CD4-positive, alpha-beta T cell treated with Interleukin-17A for 4 hours (primary cell): ENCODE measurements at regions not wholly inside any gene's neighbourhood (a gene's known extent, or its start where the extent isn't known, plus 50 kb on each side); places are given as distances from the start of the nearest gene placed in this dataset.
"Not testable (repeated sequence)": the region's sequence is repeated elsewhere in the genome, so short reads cannot be mapped to it uniquely, and the experiment has no call there.

Source experiments
- DNase-seq: peaks from one replicate; pipeline ENCODE4 v3.0.0-alpha.2; 2020; ENCODE audit warnings: mixed read lengths

DNA sequence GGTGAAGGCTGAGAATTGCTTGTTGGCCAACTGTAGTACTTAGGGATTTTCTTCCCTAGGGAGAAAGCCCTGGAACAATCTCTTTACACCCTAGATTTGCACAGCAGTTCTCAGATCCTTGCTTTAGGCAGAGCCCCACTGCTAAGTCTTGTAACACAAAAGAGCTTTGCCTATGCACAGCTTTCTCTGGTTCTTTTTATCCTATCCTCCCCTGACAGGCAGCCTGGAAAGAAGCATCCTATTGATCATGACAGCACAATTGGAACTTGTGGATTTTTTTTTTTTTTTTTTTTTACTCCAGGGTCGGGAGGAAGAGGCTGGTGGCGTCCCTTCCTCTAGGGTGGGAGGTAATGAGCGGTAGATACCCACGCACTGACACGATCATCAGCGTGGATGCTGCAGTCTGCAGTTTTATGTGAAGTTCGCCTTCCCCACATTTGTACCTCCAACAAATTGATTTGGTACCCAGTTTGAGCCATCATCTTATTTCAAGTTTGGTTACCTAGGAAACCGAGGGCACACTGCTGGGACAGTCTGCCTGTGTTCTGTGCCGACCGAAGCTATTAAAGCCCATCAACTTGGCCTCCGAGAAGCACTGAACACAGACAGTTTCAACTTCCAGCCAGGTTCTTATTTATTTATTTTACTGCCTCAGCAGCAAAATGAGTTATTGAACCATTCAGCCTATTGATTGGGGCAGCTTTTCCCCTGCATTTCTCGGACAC lies 110.1 kb downstream of the NRN1 start:
- DNase-seq: no peak

DNA sequence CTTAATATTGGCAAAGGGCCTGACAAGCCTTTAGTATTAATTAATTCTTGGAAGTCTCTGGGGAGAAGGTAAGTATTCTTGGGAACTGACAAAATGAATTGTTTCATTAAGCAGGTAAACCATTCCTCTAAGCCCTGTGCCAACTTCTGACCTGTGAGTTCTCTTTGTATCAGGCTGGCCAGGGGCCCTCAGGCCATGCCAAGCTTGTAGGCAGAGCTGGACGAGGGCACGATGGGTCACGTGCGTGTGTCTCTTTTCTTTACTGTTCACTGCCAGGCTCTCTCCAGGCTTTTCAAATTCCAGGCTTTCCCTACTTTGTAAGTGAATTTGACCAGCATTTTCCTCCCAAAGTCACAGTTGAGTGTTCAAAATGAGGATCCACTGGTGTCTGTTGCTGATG lies 112.4 kb downstream of the NRN1 start:
- no peak for DNase-seq

DNA sequence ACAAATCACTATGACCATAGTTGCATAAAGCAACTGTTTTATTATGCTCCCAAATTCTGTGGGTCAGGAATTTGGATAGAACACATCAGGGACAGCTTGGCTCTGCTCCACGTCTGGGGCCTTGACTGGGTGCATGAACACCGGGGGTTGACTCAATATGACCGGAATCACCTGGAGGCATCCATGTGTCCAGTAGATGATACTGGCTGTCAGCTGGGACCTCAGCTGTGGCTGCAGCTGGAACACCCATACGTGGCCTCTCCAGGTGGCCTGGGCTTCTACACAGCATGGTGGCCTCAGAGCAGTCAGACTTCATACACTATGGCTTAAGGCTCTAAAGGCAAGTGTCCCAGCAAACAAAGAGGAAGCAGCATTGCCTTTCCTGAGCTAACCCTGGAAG lies 113.4 kb downstream of the NRN1 start:
- DNase-seq: no peak

DNA sequence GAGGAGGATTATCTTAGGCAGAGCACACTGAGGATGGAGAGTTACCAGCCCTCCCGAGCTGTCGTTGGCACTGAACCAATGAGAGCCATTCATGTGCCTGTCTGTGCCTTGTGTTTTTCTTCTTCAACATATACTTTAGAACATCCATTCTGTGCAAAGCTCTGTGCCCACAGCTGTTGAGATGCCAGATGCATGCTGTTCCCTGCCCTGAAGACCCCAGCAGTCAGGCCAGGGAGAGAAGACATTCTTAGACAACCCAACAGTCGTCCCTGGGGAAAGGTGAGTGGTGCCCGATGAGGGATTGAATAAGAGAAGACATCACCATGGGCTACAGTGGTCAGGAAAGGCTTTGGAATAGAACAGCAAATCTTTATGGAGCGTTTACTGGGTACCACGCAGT lies 114.1 kb downstream of the NRN1 start:
- no peak for DNase-seq

DNA sequence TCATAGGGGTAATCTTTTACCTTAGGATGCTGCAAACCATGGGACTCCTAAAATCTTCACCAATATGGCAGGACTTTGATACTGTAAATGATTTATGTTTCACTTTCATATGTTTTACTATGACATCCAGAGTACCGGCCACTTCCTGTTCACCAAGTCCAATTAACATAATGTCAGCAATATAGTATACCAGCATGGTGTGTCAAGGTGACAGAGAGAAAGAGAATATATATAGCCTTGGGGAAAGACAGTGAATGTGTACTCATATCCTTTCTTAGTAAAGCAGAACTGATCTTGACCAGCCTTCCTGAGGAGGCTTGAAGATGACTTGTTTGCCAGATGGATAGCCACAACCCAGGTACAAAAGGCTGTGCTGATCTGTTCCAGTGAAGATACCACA lies 127.9 kb downstream of the NRN1 start:
- no peak for DNase-seq

DNA sequence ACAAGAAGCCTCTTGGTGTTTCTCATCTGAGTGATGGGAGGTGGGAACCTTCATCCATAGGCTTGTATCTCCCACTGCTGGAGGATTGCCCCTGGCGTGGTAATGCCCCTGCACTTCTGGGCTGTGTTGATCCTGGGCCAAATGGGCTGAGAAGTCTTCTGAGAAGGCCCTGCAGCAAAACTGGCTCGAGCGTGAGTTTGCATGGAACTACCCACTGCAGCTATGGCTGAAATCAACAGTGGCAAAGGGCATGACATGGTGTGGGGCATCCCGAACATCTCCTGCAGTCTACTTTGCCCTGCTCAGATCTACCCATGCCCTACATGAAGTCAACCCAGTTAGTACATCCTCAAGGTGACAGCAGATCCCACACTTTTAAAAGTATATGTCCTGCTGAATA lies 130.6 kb downstream of the NRN1 start:
- DNase-seq: no peak

DNA sequence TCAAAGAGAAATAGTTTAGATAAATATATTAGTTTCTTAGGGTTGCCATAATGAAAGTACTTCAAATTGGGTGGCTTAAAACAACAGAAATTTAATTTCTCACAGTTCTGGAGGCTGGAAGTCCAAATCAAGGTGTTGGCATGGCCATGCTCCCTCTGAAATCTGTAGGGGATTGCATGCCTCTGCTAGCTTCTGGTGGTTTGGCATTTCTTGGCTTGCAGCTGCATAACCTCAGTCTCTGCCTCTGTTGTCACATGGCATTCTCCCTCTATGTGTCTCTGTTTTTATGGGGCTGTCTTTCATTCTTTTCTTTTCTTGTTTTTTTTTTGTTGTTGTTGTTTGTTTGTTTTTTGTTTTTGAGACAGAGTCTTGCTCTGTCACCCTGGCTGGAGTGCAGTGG lies 132.7 kb downstream of the NRN1 start:
- not testable (repeated sequence) for DNase-seq

DNA sequence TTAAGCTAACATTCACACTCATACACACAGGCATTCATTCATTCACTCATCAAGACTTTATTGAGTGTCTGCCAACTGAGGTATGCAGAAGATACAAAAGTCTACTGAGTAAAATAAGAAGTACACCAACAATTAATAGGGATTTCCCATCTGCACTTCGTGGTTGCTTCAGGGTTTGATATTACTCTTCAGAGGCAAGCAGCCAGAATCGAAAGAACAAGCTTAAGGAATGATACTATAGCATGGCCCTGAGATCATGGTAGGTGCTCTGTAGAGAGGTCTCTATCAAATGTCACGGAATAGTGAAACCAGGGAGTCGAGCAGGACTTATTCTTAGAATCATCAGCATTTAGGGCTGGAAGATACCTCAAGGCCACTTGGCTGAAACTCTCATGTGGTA lies 135.4 kb downstream of the NRN1 start:
- DNase-seq: no peak

DNA sequence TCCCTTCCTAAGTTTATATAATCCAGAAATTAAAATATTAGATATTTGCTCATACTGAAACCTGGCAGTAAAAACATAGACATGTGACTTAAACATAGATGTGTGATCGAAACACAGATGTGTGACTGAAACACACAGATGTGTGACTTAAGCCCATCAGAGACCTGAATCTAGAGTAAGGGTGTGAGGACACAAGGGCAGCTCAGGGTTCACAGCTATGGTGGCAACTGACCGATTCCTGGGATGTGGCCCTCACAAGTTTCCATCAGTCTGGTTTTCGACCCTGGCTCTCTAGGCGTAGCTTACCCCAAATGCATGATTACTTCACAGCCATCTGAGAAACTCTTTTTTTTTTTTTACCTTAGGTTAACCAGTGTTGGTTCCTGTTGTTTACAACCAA lies 137.0 kb downstream of the NRN1 start:
- DNase-seq: no peak

DNA sequence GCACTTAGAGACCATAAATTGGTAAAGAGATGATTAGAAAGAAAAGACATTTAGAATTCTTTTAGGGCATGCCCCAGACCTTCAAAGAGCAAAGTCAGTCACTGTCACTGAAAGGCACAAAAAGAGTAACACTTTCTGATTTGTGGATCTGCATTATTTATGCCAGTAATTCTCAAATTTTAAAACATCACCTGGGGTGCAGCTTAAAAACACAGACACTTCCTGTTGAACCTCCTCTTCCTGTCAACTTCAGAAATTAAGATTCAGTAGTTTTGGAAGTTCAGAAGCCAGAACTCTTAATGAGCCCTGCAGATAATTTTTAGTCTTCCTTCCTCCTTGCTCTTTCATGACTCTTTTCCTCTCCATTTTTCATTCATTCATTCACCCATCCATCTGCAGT lies 137.5 kb downstream of the NRN1 start:
- DNase-seq: no peak

DNA sequence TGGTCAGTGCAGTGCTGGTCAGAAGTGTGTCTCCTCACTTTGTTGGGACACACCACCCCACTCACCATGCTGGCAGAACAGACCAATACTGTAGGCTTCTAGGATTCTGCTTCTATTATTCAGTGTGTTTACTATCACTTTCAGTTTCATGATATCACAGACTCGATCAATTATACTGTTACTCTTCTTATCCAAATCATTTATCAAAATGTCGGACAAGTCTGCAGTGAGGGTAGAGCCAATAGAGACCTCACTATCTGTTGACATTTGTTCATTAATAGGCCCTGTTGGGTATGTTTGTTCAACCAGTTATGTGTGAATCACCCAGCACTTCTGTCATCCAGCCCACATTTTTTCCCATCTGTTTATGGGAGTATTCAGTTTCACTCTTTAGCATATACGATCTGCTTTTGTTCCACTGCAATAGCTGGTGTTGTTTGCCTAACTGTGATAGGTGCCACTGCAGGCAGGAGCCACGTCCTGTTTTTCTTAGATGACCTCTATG lies 140.1 kb downstream of the NRN1 start:
- DNase-seq: peak; percentile 40

DNA sequence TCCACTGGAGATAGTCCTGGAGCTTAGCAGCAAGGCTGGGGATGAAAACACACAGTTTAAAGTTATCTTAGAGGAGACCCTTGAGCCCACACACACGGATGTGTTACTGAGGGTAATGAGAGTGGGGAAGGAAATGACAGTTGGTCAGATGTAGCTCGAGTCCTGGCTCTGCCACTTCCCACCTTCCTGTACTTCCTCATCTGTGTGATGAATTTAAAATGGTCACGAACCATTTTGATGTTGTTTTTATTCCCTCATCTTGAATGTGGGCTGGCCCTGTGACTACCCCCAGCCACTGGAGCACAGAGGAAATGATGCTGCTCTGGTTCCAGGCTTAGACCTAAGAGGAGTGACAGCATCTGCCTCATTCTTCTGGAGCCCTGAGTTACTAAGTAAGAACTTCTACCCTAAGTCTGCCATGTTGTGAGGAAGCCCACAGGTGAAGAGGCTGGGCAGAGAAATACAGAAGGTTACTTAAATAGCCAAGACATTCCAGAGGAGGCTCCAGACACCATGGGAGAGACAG lies 141.2 kb downstream of the NRN1 start:
- DNase-seq: peak; percentile 9

DNA sequence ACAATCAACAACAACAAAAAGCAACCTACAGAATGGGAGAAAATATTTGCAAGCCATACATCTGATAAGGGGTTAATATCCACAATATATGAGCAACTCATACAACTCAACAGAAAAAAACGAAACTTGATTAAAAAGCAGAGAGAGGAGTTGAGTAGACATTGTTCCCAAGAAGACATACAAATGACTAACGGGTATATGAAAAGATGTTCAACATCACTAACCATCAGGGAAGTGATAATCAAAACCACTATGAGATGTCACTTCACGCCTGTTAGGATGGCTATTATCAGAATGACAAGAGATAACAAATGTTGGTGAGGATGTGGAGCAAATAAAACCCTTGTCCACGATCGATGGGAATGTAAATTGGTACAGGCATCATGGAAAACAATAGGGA lies 145.9 kb downstream of the NRN1 start:
- no peak for DNase-seq

DNA sequence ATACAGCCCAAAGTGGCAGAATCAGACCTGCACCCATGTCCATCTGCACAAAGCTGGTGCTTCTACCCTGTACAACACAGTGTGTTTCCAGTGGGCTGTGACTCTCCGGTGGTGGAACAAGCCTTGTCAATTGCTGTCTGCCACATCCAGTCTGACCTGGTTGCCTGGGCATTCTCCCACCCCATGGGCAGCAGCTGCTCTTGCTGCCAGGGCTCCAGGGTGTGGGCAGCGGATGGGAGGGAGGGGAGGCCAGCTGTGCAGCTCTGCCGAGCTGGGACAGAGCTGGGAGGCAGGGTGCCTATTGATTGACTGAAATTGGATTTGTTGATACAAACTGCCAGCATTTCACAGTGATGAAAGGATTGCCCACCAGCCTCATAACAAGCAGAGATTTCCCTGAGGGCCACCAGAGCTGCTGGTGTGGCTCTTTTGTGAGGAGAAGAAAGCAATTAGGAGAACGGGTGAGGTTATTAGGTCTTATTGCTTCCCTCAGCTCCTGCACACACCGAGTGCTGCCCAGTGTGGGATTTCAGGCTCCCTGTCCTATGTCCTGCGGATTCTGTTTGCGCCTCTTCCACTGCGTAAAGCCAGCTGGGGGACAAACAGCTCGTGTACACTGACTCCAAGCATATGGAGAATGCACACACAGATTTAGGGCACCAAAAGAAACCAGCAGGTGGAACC lies 150.8 kb downstream of the NRN1 start:
- no peak for DNase-seq

DNA sequence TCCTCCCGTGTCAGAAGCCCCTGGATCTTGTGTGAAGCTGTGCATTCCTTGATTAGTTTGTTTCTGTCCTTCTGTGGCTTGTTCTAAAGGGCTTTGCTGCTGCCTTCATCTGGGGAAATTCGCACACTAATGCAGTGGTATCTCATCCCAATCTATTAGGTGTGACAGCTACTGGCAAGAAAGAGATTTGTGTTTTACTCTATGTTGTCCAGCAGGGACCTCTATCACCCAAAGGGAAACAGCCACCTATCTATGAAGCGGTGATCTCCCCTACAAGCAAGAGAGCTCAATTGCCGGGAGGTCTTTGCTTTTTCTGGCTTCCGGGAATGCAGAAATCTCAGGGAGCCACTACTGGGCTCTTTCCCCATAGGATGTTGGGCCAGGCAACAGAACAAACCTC lies 151.8 kb downstream of the NRN1 start:
- no peak for DNase-seq

DNA sequence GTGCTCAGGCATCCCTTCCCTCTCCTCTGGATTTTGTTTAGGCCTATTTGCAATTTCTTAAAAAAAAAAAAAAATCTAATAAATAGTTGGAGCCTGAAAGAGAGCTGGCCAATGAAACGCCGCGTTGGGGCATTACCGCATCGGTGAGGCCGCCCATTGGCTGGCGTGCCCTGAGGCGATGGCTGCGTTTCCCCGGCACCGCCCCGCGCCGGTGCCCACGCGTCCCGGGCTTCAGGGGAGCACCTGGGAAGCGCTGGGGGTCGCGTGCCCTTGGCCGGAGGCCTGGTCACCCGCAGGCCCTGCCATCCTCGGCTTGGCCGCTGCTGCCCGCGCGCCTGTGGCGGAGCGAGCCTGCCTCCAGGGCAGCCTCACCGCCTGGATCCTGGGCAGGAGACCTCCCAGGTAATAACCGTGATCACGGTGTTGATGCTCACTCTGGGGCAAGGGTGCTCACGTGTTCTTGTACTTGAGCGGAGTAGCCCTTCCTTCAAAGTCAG lies 155.4 kb downstream of the NRN1 start:
- DNase-seq: peak; percentile 76

DNA sequence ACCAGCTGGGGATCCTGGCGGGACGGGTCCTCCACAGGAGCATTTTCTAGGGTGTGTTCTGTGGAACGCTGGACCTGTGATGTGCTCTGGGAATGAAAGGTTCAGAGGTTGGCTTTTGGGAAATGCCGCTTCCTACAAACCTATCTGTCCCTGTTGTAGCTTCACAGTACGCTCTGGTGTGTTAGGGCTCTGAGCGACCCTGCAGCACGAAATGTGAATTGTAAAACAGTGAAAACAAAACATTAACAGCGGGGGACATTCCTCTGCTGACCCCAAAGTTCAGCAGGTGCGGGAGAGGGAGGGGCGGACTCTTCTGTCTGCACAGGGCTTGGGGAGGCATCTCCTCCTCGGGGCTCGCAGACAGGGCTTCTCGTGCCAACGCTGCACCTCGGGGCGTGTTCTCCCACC lies 155.9 kb downstream of the NRN1 start:
- no peak for DNase-seq

DNA sequence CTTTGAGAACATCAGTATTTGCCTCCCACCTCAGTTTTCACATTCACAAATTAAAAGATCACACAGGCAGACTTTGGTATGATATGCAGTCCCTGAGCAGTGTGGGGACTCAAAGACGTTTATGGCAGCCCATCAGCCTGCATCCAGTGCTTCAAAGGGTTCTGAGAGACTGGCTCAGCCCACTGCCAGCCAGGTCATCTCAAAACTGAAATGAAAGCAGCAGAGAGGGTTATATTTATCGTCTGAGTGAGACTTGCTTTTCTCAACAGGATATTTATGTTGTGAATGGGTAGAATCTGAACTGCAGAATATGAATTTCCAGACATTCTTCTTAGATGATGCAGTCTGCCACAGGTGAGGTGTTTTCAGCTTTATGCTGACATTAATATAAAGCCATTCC lies 159.8 kb downstream of the NRN1 start:
- DNase-seq: no peak

DNA sequence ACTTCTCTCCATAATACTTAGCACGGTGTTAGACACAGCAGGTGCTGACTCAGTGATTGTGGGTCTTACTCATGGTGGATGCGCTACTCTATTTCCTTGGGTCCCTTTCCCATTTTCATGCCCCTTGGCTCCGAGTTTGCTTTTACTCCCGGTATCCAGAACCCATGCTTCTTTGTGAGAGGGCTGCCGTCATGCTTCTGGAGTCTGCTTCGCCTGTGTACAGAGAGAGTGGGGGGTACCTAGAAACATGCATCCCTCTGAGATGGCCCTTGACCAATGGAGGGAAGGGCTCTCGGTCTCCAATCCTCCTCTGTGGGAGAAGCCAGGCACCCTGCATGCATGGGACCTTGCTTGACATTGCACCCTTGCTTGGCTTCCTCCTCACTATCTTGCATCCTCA lies 160.4 kb downstream of the NRN1 start:
- DNase-seq: no peak

DNA sequence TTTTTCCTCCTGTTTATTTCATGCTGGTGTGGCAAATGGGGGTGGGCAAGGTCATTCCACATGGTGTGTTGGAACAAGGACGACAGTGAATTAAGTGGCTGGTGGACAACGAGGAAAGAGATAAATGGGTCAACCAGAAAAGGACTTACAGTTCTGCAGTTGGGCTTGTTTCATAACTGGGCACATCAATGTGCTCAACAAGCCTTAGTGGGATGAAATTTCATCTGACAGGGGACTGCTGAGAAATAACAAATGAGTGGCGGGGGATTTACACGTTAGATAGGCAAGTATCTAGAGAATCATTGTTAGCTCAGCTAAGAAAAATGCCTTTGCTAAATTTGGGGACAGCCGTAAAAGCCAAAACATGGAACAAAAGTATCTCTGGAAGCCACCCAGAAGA lies 163.6 kb downstream of the NRN1 start:
- DNase-seq: no peak

DNA sequence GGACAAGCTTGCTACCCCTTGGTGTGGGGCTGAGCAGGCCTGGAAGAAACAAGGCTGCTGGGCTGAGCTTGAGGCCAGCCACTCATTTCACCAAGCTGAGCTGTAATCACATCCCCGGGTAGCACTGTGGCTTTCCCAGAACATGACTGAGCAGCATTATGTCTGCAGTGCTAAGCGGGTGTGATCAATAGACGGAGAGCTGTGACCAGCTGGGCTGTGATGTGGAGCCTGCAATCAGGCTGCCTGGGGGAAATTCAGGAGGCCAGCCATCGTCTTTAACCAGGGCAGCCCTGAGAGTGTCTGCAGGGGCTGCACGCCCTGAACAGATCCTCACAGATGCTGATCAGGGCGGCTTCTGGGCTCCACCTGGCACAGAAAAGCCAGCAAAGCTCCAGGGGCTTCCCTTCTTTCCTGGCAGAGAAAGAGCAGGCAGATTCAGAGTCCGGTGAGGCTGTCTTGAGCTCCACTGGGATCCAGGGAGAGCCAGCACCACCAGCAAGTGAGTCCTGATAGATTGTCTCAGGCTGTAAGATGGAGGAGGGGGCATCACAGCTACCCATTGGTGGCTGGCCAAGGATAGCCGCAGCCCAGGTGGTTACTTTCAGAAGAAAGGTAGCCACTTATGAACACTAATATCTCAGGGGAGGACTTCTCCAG lies 165.9 kb downstream of the NRN1 start:
- no peak for DNase-seq

DNA sequence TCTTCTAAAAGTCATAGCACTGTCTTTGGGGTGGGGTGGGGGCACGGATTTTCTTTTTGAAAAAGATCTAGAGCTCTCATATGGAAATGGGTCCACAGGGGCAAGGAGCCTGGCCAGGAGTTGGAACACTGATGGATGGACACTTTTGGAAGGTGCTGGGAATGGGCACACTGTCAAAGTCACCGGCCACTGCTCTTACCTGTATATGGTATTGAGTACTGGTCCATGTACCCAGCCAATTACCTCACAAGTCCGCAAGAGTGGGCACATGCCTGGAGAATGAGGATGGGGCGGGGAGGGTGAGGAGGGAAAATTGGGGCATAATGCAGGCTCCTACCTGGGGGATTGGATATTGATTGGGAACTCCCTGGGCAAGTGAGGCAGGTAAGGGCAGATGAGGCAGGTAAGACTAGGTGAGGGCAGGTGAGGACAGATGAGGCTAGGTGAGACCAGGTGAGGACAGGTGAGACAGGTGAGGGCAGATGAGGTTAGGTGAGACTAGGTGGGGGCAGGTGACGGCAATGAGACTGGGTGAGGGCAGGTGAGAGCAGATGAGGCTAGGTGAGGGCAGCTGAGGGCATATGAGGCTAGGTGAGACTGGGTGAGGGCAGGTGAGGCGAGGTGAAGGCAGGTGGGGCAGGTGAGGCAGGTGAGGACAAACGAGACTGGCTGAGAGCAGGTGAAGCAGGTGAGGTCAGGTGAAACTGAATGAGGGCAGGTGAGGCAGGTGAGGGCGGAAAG lies 167.9 kb downstream of the NRN1 start:
- DNase-seq: no peak

DNA sequence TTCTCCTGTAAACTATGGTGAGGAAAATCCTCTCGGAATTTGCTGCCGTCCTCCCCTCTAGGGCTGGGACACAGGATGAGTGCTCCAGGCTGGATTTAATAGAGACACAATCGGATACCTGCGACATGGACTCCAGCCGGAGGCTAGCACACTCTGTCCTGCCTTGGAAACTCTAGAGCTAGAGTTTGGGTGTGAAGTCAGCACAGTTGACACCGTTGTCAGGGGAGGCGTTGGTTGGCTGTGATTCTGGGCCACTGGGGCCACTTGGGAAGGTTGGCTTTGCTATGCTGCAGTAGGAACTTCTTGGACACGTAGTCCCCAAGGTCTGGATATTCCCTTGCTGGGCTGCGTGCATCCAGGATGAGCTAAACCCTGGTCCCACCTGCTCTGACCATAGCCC lies 169.4 kb downstream of the NRN1 start:
- no peak for DNase-seq
